Activated naive CD4-positive, alpha-beta T cell treated with anti-CD3 and anti-CD28 coated beads for 36 hours (primary cell): ENCODE measurements at regions not wholly inside any gene's neighbourhood (a gene's known extent, or its start where the extent isn't known, plus 50 kb on each side); places are given as distances from the start of the nearest gene placed in this dataset.
"Not testable (repeated sequence)": the region's sequence is repeated elsewhere in the genome, so short reads cannot be mapped to it uniquely, and the experiment has no call there.

Experiments used
- CTCF ChIA-PET: fragments of 350-600 bp; sonication (Branson Sonifier 250); formaldehyde crosslinking; loops from one replicate; lab custom pipeline; 2021; ENCODE audit warnings: antibody characterized with exemption; lab: Charles Lee
- DNase-seq: peaks from one replicate; pipeline ENCODE4 v3.0.0-alpha.2; 2020
- H3K27ac Mint-ChIP-seq: one replicate; pipeline ENCODE4 v1.8.0; 2021; ENCODE audit warnings: mild to moderate bottlenecking, mixed read lengths
- H3K27me3 Mint-ChIP-seq: one replicate; pipeline ENCODE4 v1.8.0; 2021; ENCODE audit warnings: low read depth, mixed read lengths
- H3K36me3 Mint-ChIP-seq: one replicate; pipeline ENCODE4 v1.8.0; 2021; ENCODE audit warnings: low read depth, mixed read lengths
- H3K4me1 Mint-ChIP-seq: one replicate; pipeline ENCODE4 v1.8.0; 2021; ENCODE audit warnings: low read depth, mixed read lengths
- H3K4me3 Mint-ChIP-seq: one replicate; pipeline ENCODE4 v1.8.0; 2021; ENCODE audit warnings: mild to moderate bottlenecking, moderate library complexity, mixed read lengths
- H3K9me3 Mint-ChIP-seq: one replicate; pipeline ENCODE4 v1.8.0; 2021; ENCODE audit warnings: mixed read lengths
- intact Hi-C: fragments of 100-400 bp; cut with micrococcal nuclease; formaldehyde crosslinking; loops from one replicate; pipeline ENCODE4 v1.15.1; 2023

- H3K36me3 Mint-ChIP-seq = no peaks in the 10 kb centered on the region
- CTCF ChIA-PET = no interaction called here
- no peak for DNase-seq
- H3K9me3 Mint-ChIP-seq = no peaks in the 10 kb centered on the region
- peaks cover 4% of the 10 kb centered on the region for H3K27me3 Mint-ChIP-seq
- intact Hi-C loops = no loop called here
- no peak overlapping the region for H3K4me3 Mint-ChIP-seq
- H3K27ac Mint-ChIP-seq = no peak overlapping the region
- no peaks in the 10 kb centered on the region for H3K4me1 Mint-ChIP-seq
These were observed 249.1 kb upstream of the TEKT4 start for GRCh38 chr2:94622113-94622618.

- H3K4me3 Mint-ChIP-seq, intact Hi-C loops, H3K36me3 Mint-ChIP-seq, H3K9me3 Mint-ChIP-seq, CTCF ChIA-PET, H3K4me1 Mint-ChIP-seq, H3K27me3 Mint-ChIP-seq, DNase-seq, H3K27ac Mint-ChIP-seq: not testable (repeated sequence)
These were observed 242.3 kb upstream of the TEKT4 start for GRCh38 chr2:94628953-94629352.

DNA sequence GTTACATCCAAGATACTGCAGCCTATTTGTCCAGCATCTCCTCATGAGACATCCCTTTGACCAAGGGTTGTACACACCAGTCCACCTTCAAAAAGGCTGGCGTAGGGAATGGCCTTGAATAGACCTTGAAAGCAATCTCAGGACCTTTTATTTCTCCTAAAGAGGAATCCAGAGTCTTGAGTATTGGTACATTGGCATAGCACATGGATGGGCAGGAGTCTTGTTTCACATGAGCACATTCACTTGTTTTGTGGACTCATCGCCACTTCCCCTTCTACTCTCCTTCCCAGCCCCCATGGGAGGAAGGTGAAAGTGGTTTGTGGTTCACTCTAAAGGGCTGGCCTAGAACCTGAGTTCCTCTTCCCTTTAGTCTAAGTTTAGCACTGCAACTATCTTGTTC is 229.8 kb upstream of the TEKT4 start:
- H3K27me3 Mint-ChIP-seq, H3K4me1 Mint-ChIP-seq, intact Hi-C loops, DNase-seq, H3K27ac Mint-ChIP-seq, CTCF ChIA-PET, H3K9me3 Mint-ChIP-seq, H3K4me3 Mint-ChIP-seq, H3K36me3 Mint-ChIP-seq: not testable (repeated sequence)

GRCh38 chr2:94652131-94652530 is 219.1 kb upstream of the TEKT4 start:
- H3K9me3 Mint-ChIP-seq, intact Hi-C loops, CTCF ChIA-PET, H3K27ac Mint-ChIP-seq, DNase-seq, H3K36me3 Mint-ChIP-seq, H3K27me3 Mint-ChIP-seq, H3K4me1 Mint-ChIP-seq, H3K4me3 Mint-ChIP-seq: not testable (repeated sequence)

DNA sequence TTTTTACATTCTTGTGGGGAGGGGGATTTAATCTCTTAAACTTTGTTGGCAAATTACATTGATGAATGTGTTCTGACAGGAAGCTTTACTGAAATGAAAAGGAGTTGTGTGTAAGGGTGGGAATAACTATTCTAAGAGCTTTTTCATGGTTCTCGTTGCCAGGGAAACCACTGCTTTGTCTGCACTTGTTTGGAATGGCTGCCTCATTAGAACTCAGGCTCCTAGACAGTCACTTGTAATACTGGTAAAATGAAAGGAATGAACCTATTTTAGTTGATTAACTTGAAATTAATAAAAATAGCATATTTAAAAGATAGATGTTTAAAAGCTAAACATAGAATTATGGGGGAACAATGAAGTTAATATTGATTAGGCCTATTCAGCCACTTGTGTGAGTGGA is 201.4 kb upstream of the TEKT4 start:
- peaks cover 14% of the 10 kb centered on the region for H3K27me3 Mint-ChIP-seq
- CTCF ChIA-PET, H3K4me1 Mint-ChIP-seq, intact Hi-C loops, H3K9me3 Mint-ChIP-seq, H3K4me3 Mint-ChIP-seq, DNase-seq, H3K36me3 Mint-ChIP-seq, H3K27ac Mint-ChIP-seq: not testable (repeated sequence)

GRCh38 chr2:94694236-94694635 is 177.0 kb upstream of the TEKT4 start:
- CTCF ChIA-PET, H3K4me1 Mint-ChIP-seq, H3K27ac Mint-ChIP-seq, H3K4me3 Mint-ChIP-seq, H3K9me3 Mint-ChIP-seq, H3K27me3 Mint-ChIP-seq, H3K36me3 Mint-ChIP-seq, intact Hi-C loops, DNase-seq: not testable (repeated sequence)

GRCh38 chr2:94708982-94709381 is 162.2 kb upstream of the TEKT4 start:
- H3K27me3 Mint-ChIP-seq = peaks cover 14% of the 10 kb centered on the region
- H3K4me1 Mint-ChIP-seq, H3K27ac Mint-ChIP-seq, H3K4me3 Mint-ChIP-seq, H3K9me3 Mint-ChIP-seq, DNase-seq, H3K36me3 Mint-ChIP-seq, intact Hi-C loops, CTCF ChIA-PET: not testable (repeated sequence)

GRCh38 chr2:94725543-94725942 is 145.7 kb upstream of the TEKT4 start:
- H3K27ac Mint-ChIP-seq = no peak overlapping the region
- CTCF ChIA-PET = no interaction called here
- intact Hi-C loops = no loop called here
- H3K36me3 Mint-ChIP-seq = no peaks in the 10 kb centered on the region
- peaks cover 4% of the 10 kb centered on the region for H3K27me3 Mint-ChIP-seq
- no peaks in the 10 kb centered on the region for H3K4me1 Mint-ChIP-seq
- no peaks in the 10 kb centered on the region for H3K9me3 Mint-ChIP-seq
- H3K4me3 Mint-ChIP-seq = no peak overlapping the region
- no peak for DNase-seq

- CTCF ChIA-PET, H3K4me1 Mint-ChIP-seq, H3K4me3 Mint-ChIP-seq, H3K36me3 Mint-ChIP-seq, H3K27ac Mint-ChIP-seq, H3K9me3 Mint-ChIP-seq, intact Hi-C loops: not testable (repeated sequence)
- H3K27me3 Mint-ChIP-seq = peaks cover 23% of the 10 kb centered on the region
- DNase-seq = peak; percentile 12
These were observed 135.7 kb upstream of the TEKT4 start for GRCh38 chr2:94735536-94735935.

GRCh38 chr2:94737145-94737544 is 134.1 kb upstream of the TEKT4 start:
- DNase-seq, H3K4me1 Mint-ChIP-seq, H3K36me3 Mint-ChIP-seq, H3K4me3 Mint-ChIP-seq, CTCF ChIA-PET, intact Hi-C loops, H3K9me3 Mint-ChIP-seq, H3K27ac Mint-ChIP-seq: not testable (repeated sequence)
- H3K27me3 Mint-ChIP-seq = peaks cover 26% of the 10 kb centered on the region

GRCh38 chr2:94737736-94738342 is 133.4 kb upstream of the TEKT4 start:
- H3K4me1 Mint-ChIP-seq, H3K27ac Mint-ChIP-seq, H3K9me3 Mint-ChIP-seq, CTCF ChIA-PET, DNase-seq, intact Hi-C loops, H3K4me3 Mint-ChIP-seq, H3K36me3 Mint-ChIP-seq: not testable (repeated sequence)
- peaks cover 26% of the 10 kb centered on the region for H3K27me3 Mint-ChIP-seq

- Mint-ChIP-seq H3K9me3 (no peaks in the 10 kb centered on the region), H3K36me3 (no peaks in the 10 kb centered on the region), H3K4me3 (no peak overlapping the region), H3K4me1 (no peaks in the 10 kb centered on the region), H3K27me3 (peaks cover 13% of the 10 kb centered on the region), H3K27ac (no peak overlapping the region)
- CTCF ChIA-PET = no interaction called here
- intact Hi-C loops = no loop called here
- DNase-seq = no peak
These were observed 117.7 kb upstream of the TEKT4 start for GRCh38 chr2:94753466-94753998.

DNA sequence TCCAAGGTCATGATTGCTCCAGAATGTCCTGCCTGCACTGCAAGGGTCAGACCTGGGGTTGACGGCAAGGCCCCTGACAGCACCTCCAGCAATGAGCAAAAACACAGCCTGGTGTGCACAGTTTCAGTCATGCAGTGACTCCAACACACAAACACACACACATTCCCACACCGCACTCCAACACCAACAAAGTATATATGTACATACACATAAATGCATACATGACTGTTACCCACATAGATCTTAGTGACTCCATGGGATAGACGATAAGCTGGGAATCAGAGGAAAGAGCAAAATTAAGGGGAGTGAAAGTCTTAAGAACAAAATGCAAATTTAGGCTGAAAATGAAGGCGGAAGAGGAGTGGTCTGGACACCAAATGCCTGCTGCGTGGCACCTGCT is 112.7 kb upstream of the TEKT4 start:
- no peak overlapping the region for H3K4me3 Mint-ChIP-seq

More for the DNA sequence above, 112.7 kb upstream of the TEKT4 start:
- CTCF ChIA-PET = no interaction called here
- DNase-seq = no peak
- Mint-ChIP-seq H3K36me3 (no peaks in the 10 kb centered on the region), H3K27ac (no peak overlapping the region), H3K9me3 (no peaks in the 10 kb centered on the region), H3K4me1 (peaks cover 4% of the 10 kb centered on the region), H3K27me3 (peaks cover 2% of the 10 kb centered on the region)
- intact Hi-C loops = no loop called here
